BLaER1 (cell line): ENCODE measurements at regions not wholly inside any gene's neighbourhood (a gene's known extent, or its start where the extent isn't known, plus 50 kb on each side); places are given as distances from the start of the nearest gene placed in this dataset.

Experiments
- H3K27ac ChIP-seq: shearing (Covaris generic); formaldehyde crosslinking; 2 replicates; pipeline ENCODE4 v1.8.1; 2022
- H3K27me3 ChIP-seq: shearing (Covaris generic); formaldehyde crosslinking; 2 replicates; pipeline ENCODE4 v1.8.1; 2022
- H3K36me3 ChIP-seq: shearing (Covaris generic); formaldehyde crosslinking; 2 replicates; pipeline ENCODE4 v1.8.1; 2022
- H3K4me1 ChIP-seq: shearing (Covaris generic); formaldehyde crosslinking; 2 replicates; pipeline ENCODE4 v1.8.1; 2022
- H3K4me2 ChIP-seq: shearing (Covaris generic); formaldehyde crosslinking; 2 replicates; pipeline ENCODE4 v1.8.1; 2022
- H3K4me3 ChIP-seq: shearing (Covaris generic); formaldehyde crosslinking; 2 replicates; pipeline ENCODE4 v1.8.1; 2022
- H3K9ac ChIP-seq: shearing (Covaris generic); formaldehyde crosslinking; 2 replicates; pipeline ENCODE4 v1.8.1; 2022
- H3K9me3 ChIP-seq: shearing (Covaris generic); formaldehyde crosslinking; 2 replicates; pipeline ENCODE4 v1.8.1; 2022
- H4K20me1 ChIP-seq: shearing (Covaris generic); formaldehyde crosslinking; 2 replicates; pipeline ENCODE4 v1.8.1; 2022
- Cebpa-rat ChIP-seq: shearing (Covaris generic); IDR thresholded peaks from 2 replicates; pipeline ENCODE4 v1.8.1; 2022

- no peaks in the 10 kb centered on the region for H3K4me1 ChIP-seq
- H3K27me3 ChIP-seq = no peaks in the 10 kb centered on the region
- TF ChIP-seq Cebpa-rat = no peak
- H3K9ac ChIP-seq = no peak overlapping the region
- H4K20me1 ChIP-seq = no peaks in the 10 kb centered on the region
- H3K36me3 ChIP-seq = no peaks in the 10 kb centered on the region
- no peak overlapping the region for H3K4me3 ChIP-seq
- H3K4me2 ChIP-seq = no peak overlapping the region
- no peaks in the 10 kb centered on the region for H3K9me3 ChIP-seq
- H3K27ac ChIP-seq = no peak overlapping the region
Observed at GRCh38 chr4:27635936-27636913, 775.6 kb downstream of the STIM2 start.

GRCh38 chr4:27638163-27638915 is 777.7 kb downstream of the STIM2 start:
- H3K27me3 ChIP-seq = no peaks in the 10 kb centered on the region
- H3K4me2 ChIP-seq = no peak overlapping the region
- no peaks in the 10 kb centered on the region for H3K4me1 ChIP-seq
- no peak overlapping the region for H3K9ac ChIP-seq
- H3K27ac ChIP-seq = no peak overlapping the region
- H3K4me3 ChIP-seq = no peak overlapping the region
- H4K20me1 ChIP-seq = no peaks in the 10 kb centered on the region
- no peak for TF ChIP-seq Cebpa-rat
- H3K9me3 ChIP-seq = no peaks in the 10 kb centered on the region
- no peaks in the 10 kb centered on the region for H3K36me3 ChIP-seq

GRCh38 chr4:27643101-27643500 is 782.5 kb downstream of the STIM2 start:
- H3K4me3 ChIP-seq = no peak overlapping the region
- H3K9ac ChIP-seq = no peak overlapping the region
- H4K20me1 ChIP-seq = no peaks in the 10 kb centered on the region
- no peak overlapping the region for H3K27ac ChIP-seq
- H3K9me3 ChIP-seq = no peaks in the 10 kb centered on the region
- H3K27me3 ChIP-seq = no peaks in the 10 kb centered on the region
- no peak overlapping the region for H3K4me2 ChIP-seq
- no peak for TF ChIP-seq Cebpa-rat
- no peaks in the 10 kb centered on the region for H3K4me1 ChIP-seq
- H3K36me3 ChIP-seq = no peaks in the 10 kb centered on the region

- no peaks in the 10 kb centered on the region for H3K36me3 ChIP-seq
- no peak overlapping the region for H3K4me2 ChIP-seq
- no peak overlapping the region for H3K4me3 ChIP-seq
- no peak overlapping the region for H3K9ac ChIP-seq
- H3K9me3 ChIP-seq = no peaks in the 10 kb centered on the region
- H4K20me1 ChIP-seq = no peaks in the 10 kb centered on the region
- no peaks in the 10 kb centered on the region for H3K4me1 ChIP-seq
- no peak overlapping the region for H3K27ac ChIP-seq
- H3K27me3 ChIP-seq = no peaks in the 10 kb centered on the region
- TF ChIP-seq Cebpa-rat = no peak
Observed at GRCh38 chr4:27648416-27648815, 787.8 kb downstream of the STIM2 start.

GRCh38 chr4:27662426-27662825 is 801.8 kb downstream of the STIM2 start:
- no peak for TF ChIP-seq Cebpa-rat
- H3K27me3 ChIP-seq = no peaks in the 10 kb centered on the region
- H3K9ac ChIP-seq = no peak overlapping the region
- H3K4me3 ChIP-seq = no peak overlapping the region
- no peaks in the 10 kb centered on the region for H3K4me1 ChIP-seq
- H3K36me3 ChIP-seq = no peaks in the 10 kb centered on the region
- H4K20me1 ChIP-seq = no peaks in the 10 kb centered on the region
- no peaks in the 10 kb centered on the region for H3K9me3 ChIP-seq
- H3K27ac ChIP-seq = no peak overlapping the region
- H3K4me2 ChIP-seq = no peak overlapping the region

- Histone ChIP-seq H3K4me3 (no peak overlapping the region), H3K9me3 (no peaks in the 10 kb centered on the region)
- no peak for TF ChIP-seq Cebpa-rat
Observed at GRCh38 chr4:27666943-27667342, 806.3 kb downstream of the STIM2 start.

GRCh38 chr4:27668001-27668400 is 807.4 kb downstream of the STIM2 start:
- Histone ChIP-seq H3K4me3 (no peak overlapping the region), H3K4me2 (no peak overlapping the region), H3K27ac (no peak overlapping the region), H3K27me3 (no peaks in the 10 kb centered on the region), H3K36me3 (no peaks in the 10 kb centered on the region), H3K9me3 (no peaks in the 10 kb centered on the region), H3K9ac (no peak overlapping the region), H4K20me1 (no peaks in the 10 kb centered on the region), H3K4me1 (no peaks in the 10 kb centered on the region)
- TF ChIP-seq Cebpa-rat = no peak

More at GRCh38 chr4:27666943-27667342, 806.3 kb downstream of the STIM2 start:
- Histone ChIP-seq H4K20me1 (no peaks in the 10 kb centered on the region), H3K4me1 (no peaks in the 10 kb centered on the region), H3K27me3 (no peaks in the 10 kb centered on the region), H3K36me3 (no peaks in the 10 kb centered on the region), H3K27ac (no peak overlapping the region), H3K9ac (no peak overlapping the region), H3K4me2 (no peak overlapping the region)

GRCh38 chr4:27678027-27678426 is 817.4 kb downstream of the STIM2 start:
- no peaks in the 10 kb centered on the region for H3K36me3 ChIP-seq
- H3K4me2 ChIP-seq = no peak overlapping the region
- no peak for TF ChIP-seq Cebpa-rat
- no peak overlapping the region for H3K4me3 ChIP-seq
- no peak overlapping the region for H3K9ac ChIP-seq
- no peaks in the 10 kb centered on the region for H3K27me3 ChIP-seq
- no peaks in the 10 kb centered on the region for H3K4me1 ChIP-seq
- H3K27ac ChIP-seq = no peak overlapping the region
- no peaks in the 10 kb centered on the region for H4K20me1 ChIP-seq
- H3K9me3 ChIP-seq = no peaks in the 10 kb centered on the region

GRCh38 chr4:27684610-27685011 is 824.0 kb downstream of the STIM2 start:
- Histone ChIP-seq H4K20me1 (no peaks in the 10 kb centered on the region), H3K4me2 (no peak overlapping the region), H3K9me3 (no peaks in the 10 kb centered on the region), H3K27ac (no peak overlapping the region), H3K4me3 (no peak overlapping the region), H3K36me3 (no peaks in the 10 kb centered on the region), H3K4me1 (no peaks in the 10 kb centered on the region), H3K9ac (no peak overlapping the region), H3K27me3 (no peaks in the 10 kb centered on the region)
- no peak for TF ChIP-seq Cebpa-rat

- Histone ChIP-seq H3K27ac (no peak overlapping the region), H4K20me1 (no peaks in the 10 kb centered on the region), H3K4me1 (no peaks in the 10 kb centered on the region), H3K4me2 (no peak overlapping the region), H3K27me3 (no peaks in the 10 kb centered on the region), H3K4me3 (no peak overlapping the region), H3K9me3 (no peaks in the 10 kb centered on the region), H3K9ac (no peak overlapping the region), H3K36me3 (no peaks in the 10 kb centered on the region)
- TF ChIP-seq Cebpa-rat = no peak
Observed at GRCh38 chr4:27685091-27685490, 824.5 kb downstream of the STIM2 start.
